HG03064 (cell line): ENCODE measurements at regions not wholly inside any gene's neighbourhood (a gene's known extent, or its start where the extent isn't known, plus 50 kb on each side); places are given as distances from the start of the nearest gene placed in this dataset.

ENCODE experiments used
- ATAC-seq: cut with Tn5 transposase; IDR thresholded peaks from one replicate; pipeline ENCODE4 v1.9.1; 2021; ENCODE audit warnings: low read depth; ENCODE audit not compliant: unreplicated experiment

GRCh38 chr1:56395776-56396175, 183.6 kb downstream of the PLPP3 start:
- ATAC-seq, result no peak

GRCh38 chr1:56394298-56394697, 185.1 kb downstream of the PLPP3 start:
- ATAC-seq, result no peak

- ATAC-seq, result no peak
These were observed 188.2 kb downstream of the PLPP3 start for GRCh38 chr1:56390934-56391731.

GRCh38 chr1:56390232-56390867, 189.0 kb downstream of the PLPP3 start:
- no peak for ATAC-seq

- no peak for ATAC-seq
These were observed 189.6 kb downstream of the PLPP3 start for GRCh38 chr1:56389813-56390212.

GRCh38 chr1:56387071-56387740, 192.2 kb downstream of the PLPP3 start:
- ATAC-seq, result no peak

- ATAC-seq, result no peak
These were observed 194.0 kb downstream of the PLPP3 start for GRCh38 chr1:56385314-56385713.

GRCh38 chr1:56382929-56383328, 196.4 kb downstream of the PLPP3 start:
- ATAC-seq, result no peak

- ATAC-seq, result no peak
These were observed 198.8 kb downstream of the PLPP3 start for GRCh38 chr1:56380531-56380930.

- no peak for ATAC-seq
These were observed 200.9 kb downstream of the PLPP3 start for GRCh38 chr1:56378341-56379070.

- no peak for ATAC-seq
These were observed 201.9 kb downstream of the PLPP3 start for GRCh38 chr1:56377431-56377830.

- ATAC-seq, result no peak
These were observed 203.0 kb downstream of the PLPP3 start for GRCh38 chr1:56376188-56376984.

- ATAC-seq, result no peak
These were observed 204.0 kb downstream of the PLPP3 start for GRCh38 chr1:56375326-56375804.

- no peak for ATAC-seq
These were observed 205.1 kb downstream of the PLPP3 start for GRCh38 chr1:56374026-56374974.

- ATAC-seq, result no peak
These were observed 208.8 kb downstream of the PLPP3 start for GRCh38 chr1:56370513-56370912.

GRCh38 chr1:56363007-56363770, 216.2 kb downstream of the PLPP3 start:
- ATAC-seq, result no peak

GRCh38 chr1:56360021-56360420, 219.3 kb downstream of the PLPP3 start:
- no peak for ATAC-seq

- no peak for ATAC-seq
These were observed 220.3 kb downstream of the PLPP3 start for GRCh38 chr1:56359056-56359455.
